ENCODE measurements at regions not wholly inside any gene's neighbourhood (a gene's known extent, or its start where the extent isn't known, plus 50 kb on each side); places are given as distances from the start of the nearest gene placed in this dataset.

- DNase-seq = no peak
These were observed 671.7 kb downstream of the CDH11 start for GRCh38 chr16:64450177-64450576.

- DNase-seq = no peak
These were observed 672.4 kb downstream of the CDH11 start for GRCh38 chr16:64449506-64449905.

DNA sequence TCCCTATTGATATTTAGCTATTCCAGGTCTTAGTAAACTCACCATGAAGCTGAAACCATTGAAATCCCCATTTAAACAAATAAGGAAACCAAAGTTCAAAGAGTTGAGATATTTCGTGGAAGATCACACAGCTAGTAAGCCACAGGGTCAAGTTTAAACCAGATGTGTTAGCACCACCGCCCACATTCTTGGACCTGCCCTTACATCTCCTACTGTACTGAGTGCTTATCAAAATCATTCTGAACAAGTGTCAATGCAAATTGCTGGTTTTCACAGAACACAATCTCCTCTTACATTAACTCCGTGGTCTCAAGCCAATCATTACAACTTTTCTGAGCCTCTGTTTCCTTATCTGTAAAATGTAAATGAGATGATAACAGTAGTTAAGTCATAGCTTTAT, 676.2 kb downstream of the CDH11 start:
- no peak for DNase-seq

GRCh38 chr16:64445245-64445644, 676.6 kb downstream of the CDH11 start:
- no peak for DNase-seq

- no peak for DNase-seq
These were observed 681.4 kb downstream of the CDH11 start for GRCh38 chr16:64440421-64440831.

DNA sequence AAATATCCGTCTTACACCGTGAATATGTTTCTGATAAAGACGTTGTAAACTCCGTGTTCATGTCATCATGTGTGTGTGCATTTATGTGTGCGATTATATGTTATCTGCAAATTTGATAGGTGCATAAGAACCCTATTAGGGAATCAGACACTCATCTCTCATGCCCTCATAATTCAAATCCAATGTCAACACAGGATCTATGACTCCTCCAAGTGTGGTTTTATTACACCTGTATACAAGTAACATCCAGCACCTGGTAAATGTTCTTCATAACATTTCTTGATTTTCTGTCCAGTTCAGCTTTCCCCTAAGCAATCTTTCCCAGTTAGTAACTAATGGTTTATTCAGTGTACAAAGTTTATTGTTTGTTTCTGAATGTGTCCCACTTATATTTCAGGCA, 681.9 kb downstream of the CDH11 start:
- no peak for DNase-seq

DNA sequence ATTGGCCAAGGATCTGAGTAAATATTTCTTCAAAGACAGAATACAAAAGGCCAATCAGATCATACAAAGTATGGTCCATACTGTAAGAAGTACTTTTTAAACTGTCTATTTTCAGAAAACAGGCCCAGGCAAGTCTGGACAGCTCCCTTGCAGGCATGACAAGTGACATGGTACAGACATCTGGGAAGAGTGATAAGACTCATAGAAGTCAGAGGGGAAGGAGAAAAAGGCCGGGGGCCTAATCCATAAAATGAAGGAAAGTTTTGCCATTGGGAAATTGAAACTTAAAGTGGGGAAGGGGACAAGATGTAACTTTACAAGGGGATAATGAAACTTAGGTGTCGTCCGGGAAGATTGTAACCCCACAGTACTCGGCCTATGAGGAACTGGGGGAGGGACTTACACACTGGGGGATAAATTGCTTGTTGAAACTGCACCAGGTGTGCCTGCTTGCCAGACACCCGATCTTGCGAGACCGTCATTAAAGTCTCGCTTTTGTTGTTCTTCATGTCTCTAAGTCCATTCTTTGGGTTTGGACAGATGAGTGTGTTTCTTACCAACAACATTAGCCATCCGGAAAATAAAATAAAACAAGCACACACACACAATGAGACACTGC, 684.0 kb downstream of the CDH11 start:
- DNase-seq = peak; percentile 4

DNA sequence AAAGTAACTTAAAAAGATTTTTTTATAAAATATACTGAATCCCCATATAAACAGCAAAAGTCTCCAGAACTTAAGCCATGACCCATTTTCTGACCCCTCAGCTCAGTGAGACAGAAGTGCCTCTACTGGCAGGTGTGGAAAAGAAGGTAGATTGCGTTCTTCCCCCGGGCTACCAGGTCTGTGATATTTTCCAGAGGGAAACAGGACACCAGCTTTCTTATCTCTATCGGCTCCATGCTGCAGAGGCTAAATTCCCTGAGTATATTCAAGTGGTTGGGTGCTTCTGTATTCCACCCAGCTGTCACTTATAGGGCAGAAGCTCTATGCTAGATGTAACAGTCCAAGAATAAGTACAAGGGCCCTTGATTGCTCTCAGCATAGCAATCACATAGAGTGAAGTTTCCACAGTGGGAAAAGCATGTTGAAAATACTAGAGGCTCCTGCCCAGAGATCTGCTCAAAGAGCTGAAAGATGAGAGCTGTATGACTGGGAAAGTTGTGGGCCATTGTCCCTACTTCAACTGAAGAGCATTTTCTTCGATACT, 687.3 kb downstream of the CDH11 start:
- no peak for DNase-seq

GRCh38 chr16:64428463-64429113, 693.3 kb downstream of the CDH11 start:
- DNase-seq = no peak

GRCh38 chr16:64426131-64426666, 695.7 kb downstream of the CDH11 start:
- DNase-seq = no peak

- DNase-seq = no peak
These were observed 696.5 kb downstream of the CDH11 start for GRCh38 chr16:64425381-64425780.

- DNase-seq = no peak
These were observed 699.6 kb downstream of the CDH11 start for GRCh38 chr16:64422259-64422658.

DNA sequence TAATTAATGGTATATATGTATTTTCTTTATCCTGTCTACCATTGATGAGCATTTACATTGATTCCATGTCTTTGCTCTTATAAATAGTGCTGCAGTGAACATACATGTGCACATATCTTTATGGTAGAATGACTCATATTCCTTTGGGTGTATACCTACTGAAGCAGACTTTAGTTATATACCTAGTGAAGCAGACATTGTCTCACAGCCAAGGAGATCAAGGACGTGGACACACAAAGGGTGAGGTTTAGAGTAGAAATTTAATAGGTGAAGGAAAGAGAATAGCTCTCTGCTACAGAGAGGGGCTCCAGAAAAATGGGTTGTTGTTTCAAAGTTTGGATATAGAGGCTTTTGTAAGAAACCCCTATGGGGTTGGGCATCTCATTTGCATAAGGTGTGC, 700.3 kb downstream of the CDH11 start:
- no peak for DNase-seq

DNA sequence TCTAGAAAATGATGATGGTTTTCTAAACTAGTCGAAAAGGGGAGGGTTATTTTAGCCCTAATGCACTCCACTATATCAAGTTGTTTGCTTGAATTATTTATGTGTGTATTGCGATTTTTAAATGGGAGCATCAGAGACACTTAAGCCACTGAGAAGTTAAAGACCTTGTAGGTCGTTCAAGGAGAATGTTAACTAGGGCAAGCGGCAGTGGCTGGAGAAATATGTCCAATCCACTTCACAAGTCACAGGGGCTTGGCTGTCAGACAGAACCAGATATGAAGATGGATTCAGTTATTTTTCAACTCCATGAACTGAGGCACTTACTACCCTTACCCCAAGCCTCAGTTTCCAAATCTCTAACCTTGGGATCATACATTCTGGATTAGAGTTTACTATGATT, 702.0 kb downstream of the CDH11 start:
- no peak for DNase-seq

GRCh38 chr16:64417711-64418227, 704.1 kb downstream of the CDH11 start:
- no peak for DNase-seq

DNA sequence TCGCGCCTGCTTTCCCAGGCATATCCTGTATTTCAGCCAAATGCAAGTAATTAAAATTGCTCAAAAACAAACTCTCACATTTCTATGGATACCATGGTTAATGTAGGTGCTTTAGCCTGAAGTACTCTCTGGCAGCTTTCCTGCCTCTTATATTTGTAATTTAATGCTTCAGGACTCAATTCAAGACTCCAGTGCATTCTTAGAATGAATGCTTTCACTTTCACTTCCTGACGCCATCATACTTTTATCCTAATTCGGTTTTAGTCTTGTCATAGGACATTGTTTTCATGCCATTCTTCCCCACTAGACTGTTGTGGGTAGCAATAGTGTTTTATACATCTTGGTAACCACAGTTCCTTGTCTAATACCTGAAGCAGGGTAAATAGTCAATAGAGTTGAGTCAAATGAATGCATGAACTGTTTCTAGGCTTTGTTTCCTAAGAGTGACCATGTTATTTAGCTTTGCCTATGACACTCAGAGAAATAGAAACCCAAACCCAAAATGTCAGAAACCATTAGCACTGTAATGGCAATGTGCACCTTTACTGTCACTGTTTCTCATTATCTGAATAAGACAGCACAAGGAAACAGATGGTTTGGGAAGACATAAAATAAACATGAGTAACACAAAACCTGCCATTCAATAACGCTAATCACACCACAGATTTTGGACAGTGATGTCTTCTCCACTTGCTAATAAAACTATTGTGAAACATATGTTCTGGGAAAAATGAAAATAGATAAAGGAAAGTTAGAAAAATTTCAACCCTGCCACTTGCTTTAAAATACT, 705.5 kb downstream of the CDH11 start:
- DNase-seq = no peak

- no peak for DNase-seq
These were observed 709.1 kb downstream of the CDH11 start for GRCh38 chr16:64412578-64413280.

- no peak for DNase-seq
These were observed 711.6 kb downstream of the CDH11 start for GRCh38 chr16:64410306-64410705.

GRCh38 chr16:64409783-64410210, 712.1 kb downstream of the CDH11 start:
- no peak for DNase-seq

DNA sequence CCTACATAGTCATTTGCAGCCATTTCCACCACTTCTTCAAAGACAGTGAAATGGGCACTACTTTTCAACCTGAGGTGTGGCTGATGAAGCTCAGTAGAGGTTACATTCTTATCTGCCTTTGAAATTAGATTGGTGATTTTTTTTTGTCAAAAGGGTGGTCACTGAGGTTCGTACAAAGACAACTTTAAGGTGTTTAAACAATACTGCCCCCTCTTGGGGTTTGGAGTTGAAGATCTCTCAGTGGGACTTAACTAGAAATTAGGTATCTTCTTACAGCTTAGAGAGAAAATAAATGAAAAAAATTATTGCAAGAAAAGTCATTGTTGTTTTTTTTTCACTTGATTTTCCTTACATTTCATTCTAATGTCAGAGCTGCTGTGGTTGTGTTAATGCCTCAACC, 713.2 kb downstream of the CDH11 start:
- DNase-seq = no peak

DNA sequence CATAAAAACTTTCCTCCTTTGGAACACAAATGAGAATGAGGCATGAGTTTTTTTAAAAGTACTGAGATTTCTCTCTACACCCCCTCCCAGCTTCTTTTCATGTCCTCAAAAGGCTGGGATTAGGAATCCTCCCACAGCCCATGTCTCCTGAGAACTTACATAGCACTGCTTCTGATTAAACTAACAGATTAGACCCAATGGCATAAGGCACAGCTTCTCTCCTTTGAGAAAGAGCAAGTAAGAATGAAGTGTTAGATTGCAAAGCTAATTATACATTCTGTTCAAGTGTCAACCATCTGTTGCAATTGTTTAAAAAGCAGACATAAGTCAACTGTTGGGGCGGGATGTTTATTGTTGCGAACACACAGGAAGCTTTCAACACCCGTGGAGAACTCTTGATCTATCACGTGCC, 715.1 kb downstream of the CDH11 start:
- DNase-seq = peak; percentile 19

DNA sequence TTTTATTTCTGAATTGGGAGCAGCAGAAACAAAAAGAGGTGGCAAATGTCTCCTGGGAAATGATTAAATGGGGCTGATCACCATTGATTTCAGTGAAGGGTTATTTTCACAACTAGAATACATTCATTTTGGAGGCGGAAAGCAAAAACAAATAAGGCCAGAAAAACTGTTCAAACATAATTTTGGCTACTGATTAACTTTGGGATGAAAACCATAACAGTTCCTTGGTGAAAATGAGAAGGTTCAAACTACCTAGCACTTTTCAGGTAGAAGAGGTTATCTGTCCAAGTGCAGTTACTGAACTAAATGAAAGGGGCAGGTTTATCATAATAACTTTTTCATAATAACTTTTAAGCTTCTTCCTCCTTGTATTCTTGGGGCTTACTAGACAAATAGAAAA, 718.5 kb downstream of the CDH11 start:
- DNase-seq = no peak

DNA sequence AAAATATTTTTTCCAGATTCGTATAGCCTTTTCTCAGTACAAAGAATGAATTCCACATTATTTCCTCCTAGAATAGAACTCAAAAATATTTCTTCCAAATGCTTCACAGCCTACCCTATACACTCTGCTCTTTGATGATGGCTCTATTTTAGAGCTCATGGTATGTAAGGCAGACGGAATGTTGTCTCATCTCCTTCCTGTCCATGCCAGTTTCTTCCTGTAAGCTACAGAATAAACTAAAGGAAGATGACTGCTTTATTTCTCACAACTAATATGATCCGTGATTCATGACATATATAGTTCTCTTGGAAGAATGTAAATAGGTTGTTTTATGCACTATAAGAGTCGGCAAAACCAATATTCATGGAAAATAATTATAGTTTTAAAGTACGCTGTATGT, 723.1 kb downstream of the CDH11 start:
- DNase-seq = no peak
